ENCODE measurements at regions not wholly inside any gene's neighbourhood (a gene's known extent, or its start where the extent isn't known, plus 50 kb on each side); places are given as distances from the start of the nearest gene placed in this dataset.

GRCh38 chr12:47351526-47351925 lies 271.8 kb upstream of the AMIGO2 start:
- TF ChIP-seq TAF1 (IDR thresholded peaks at IDR 0.05; ENCODE audit: borderline replicate concordance, low read depth, low read length) (no peak), EP300 (IDR thresholded peaks at IDR 0.05; ENCODE audit: borderline replicate concordance in 1 of 2, low read depth in 1 of 2, low read length in 1 of 2) (no peak), EZH2phosphoT487 (IDR thresholded peaks at IDR 0.05; ENCODE audit: borderline replicate concordance, low read depth) (no peak), RCOR1 (IDR thresholded peaks at IDR 0.05; ENCODE audit: low read length) (no peak), ELF1 (IDR thresholded peaks at IDR 0.05) (no peak), GATA2 (CRISPR knock-in tag; IDR thresholded peaks at IDR 0.05) (no peak)
- TF ChIP-seq, protein P1, sequence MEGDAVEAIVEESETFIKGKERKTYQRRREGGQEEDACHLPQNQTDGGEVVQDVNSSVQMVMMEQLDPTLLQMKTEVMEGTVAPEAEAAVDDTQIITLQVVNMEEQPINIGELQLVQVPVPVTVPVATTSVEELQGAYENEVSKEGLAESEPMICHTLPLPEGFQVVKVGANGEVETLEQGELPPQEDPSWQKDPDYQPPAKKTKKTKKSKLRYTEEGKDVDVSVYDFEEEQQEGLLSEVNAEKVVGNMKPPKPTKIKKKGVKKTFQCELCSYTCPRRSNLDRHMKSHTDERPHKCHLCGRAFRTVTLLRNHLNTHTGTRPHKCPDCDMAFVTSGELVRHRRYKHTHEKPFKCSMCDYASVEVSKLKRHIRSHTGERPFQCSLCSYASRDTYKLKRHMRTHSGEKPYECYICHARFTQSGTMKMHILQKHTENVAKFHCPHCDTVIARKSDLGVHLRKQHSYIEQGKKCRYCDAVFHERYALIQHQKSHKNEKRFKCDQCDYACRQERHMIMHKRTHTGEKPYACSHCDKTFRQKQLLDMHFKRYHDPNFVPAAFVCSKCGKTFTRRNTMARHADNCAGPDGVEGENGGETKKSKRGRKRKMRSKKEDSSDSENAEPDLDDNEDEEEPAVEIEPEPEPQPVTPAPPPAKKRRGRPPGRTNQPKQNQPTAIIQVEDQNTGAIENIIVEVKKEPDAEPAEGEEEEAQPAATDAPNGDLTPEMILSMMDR (IDR thresholded peaks at IDR 0.05) = no peak

Data from SK-N-SH (cell line).